Fibroblast of mammary gland (primary cell): ENCODE measurements at regions not wholly inside any gene's neighbourhood (a gene's known extent, or its start where the extent isn't known, plus 50 kb on each side); places are given as distances from the start of the nearest gene placed in this dataset.

Experiments
- DNase-seq: peaks from one replicate; pipeline ENCODE4 v3.0.0-alpha.2; 2010; ENCODE audit warnings: low read depth
- H3K4me3 ChIP-seq: 2 replicates; pipeline ENCODE4 v1.5.1; 2011; ENCODE audit warnings: low read depth, mild to moderate bottlenecking, low read length, moderate library complexity; ENCODE audit not compliant: control insufficient read depth
- CTCF ChIP-seq: conservative IDR thresholded peaks from 2 replicates; pipeline ENCODE4 v1.5.1; 2011; ENCODE audit warnings: low read depth, low read length, inconsistent platforms; ENCODE audit not compliant: control insufficient read depth, insufficient read depth

- no peak for TF ChIP-seq CTCF
- no peak overlapping the region for H3K4me3 ChIP-seq
- DNase-seq: no peak
Measured at GRCh38 chr9:38271666-38272241, 120.7 kb upstream of the ALDH1B1 start.

- no peak for DNase-seq
- no peak overlapping the region for H3K4me3 ChIP-seq
- no peak for TF ChIP-seq CTCF
Measured at GRCh38 chr9:38269775-38270174, 122.7 kb upstream of the ALDH1B1 start.

GRCh38 chr9:38263532-38263931 lies 129.0 kb upstream of the ALDH1B1 start:
- peak; percentile 23 for TF ChIP-seq CTCF
- H3K4me3 ChIP-seq: no peak overlapping the region
- peak; percentile 38 for DNase-seq

GRCh38 chr9:38259519-38260218 lies 132.8 kb upstream of the ALDH1B1 start:
- no peak overlapping the region for H3K4me3 ChIP-seq
- no peak for TF ChIP-seq CTCF
- no peak for DNase-seq

- no peak for TF ChIP-seq CTCF
- no peak for DNase-seq
- H3K4me3 ChIP-seq: no peak overlapping the region
Measured at GRCh38 chr9:38259056-38259455, 133.4 kb upstream of the ALDH1B1 start.

GRCh38 chr9:38257626-38258215 lies 134.8 kb upstream of the ALDH1B1 start:
- DNase-seq: no peak
- no peak overlapping the region for H3K4me3 ChIP-seq
- TF ChIP-seq CTCF: no peak
